HepG2 (cell line): ENCODE measurements at regions not wholly inside any gene's neighbourhood (a gene's known extent, or its start where the extent isn't known, plus 50 kb on each side); places are given as distances from the start of the nearest gene placed in this dataset.

Source experiments
- BRCA1 ChIP-seq: sonication (generic); formaldehyde crosslinking; IDR thresholded peaks from 2 replicates; pipeline ENCODE4 v1.4.0; 2020; ENCODE audit warnings: missing genetic modification reagents
- FOSL1 ChIP-seq: sonication (generic); formaldehyde crosslinking; IDR thresholded peaks from 2 replicates; pipeline ENCODE4 v1.9.0; 2021; ENCODE audit warnings: missing genetic modification reagents, borderline replicate concordance
- HOXD1 ChIP-seq: sonication (generic); formaldehyde crosslinking; IDR thresholded peaks from 2 replicates; pipeline ENCODE4 v1.5.0; 2020; ENCODE audit warnings: missing genetic modification reagents
- MEIS2 ChIP-seq: sonication (generic); formaldehyde crosslinking; IDR thresholded peaks from 2 replicates; pipeline ENCODE4 v1.9.0; 2021; ENCODE audit warnings: mild to moderate bottlenecking, missing genetic modification reagents
- MYC ChIP-seq: sonication (generic); formaldehyde crosslinking; IDR thresholded peaks from 2 replicates; pipeline ENCODE4 v1.9.0; 2021; ENCODE audit warnings: missing genetic modification reagents, borderline replicate concordance
- NFKB2 ChIP-seq: sonication (generic); formaldehyde crosslinking; IDR thresholded peaks from 2 replicates; pipeline ENCODE4 v1.4.0; 2020; ENCODE audit warnings: missing genetic modification reagents, borderline replicate concordance
- NFKBIZ ChIP-seq: IDR thresholded peaks from 2 replicates; pipeline ENCODE4 v1.6.1; 2018; ENCODE audit warnings: missing genetic modification reagents, missing compliant biosample characterization
- NKX3-1 ChIP-seq: sonication (generic); formaldehyde crosslinking; IDR thresholded peaks from 2 replicates; pipeline ENCODE4 v1.5.0; 2020; ENCODE audit warnings: missing genetic modification reagents
- NR2F2 ChIP-seq: IDR thresholded peaks from 2 replicates; pipeline ENCODE4 v1.6.1; 2012; ENCODE audit warnings: low read depth, inconsistent platforms, borderline replicate concordance
- NR2F6 ChIP-seq, 2 experiments: IDR thresholded peaks; 2 replicates each; pipeline ENCODE4 v1.6.1; 2016; ENCODE audit warnings: antibody characterized with exemption in 1 of 2, mild to moderate bottlenecking in 1 of 2
- SSRP1 ChIP-seq: IDR thresholded peaks from 2 replicates; pipeline ENCODE4 v1.6.1; 2016; ENCODE audit warnings: control low read depth
- TBX2 ChIP-seq: sonication (generic); formaldehyde crosslinking; IDR thresholded peaks from 2 replicates; pipeline ENCODE4 v1.5.0; 2020; ENCODE audit warnings: missing genetic modification reagents, mild to moderate bottlenecking, borderline replicate concordance
- TBX3 ChIP-seq: fragments of 450-650 bp; IDR thresholded peaks from 2 replicates; pipeline ENCODE4 v1.6.1; 2017; ENCODE audit warnings: antibody characterized with exemption, mild to moderate bottlenecking, inconsistent platforms, borderline replicate concordance
- YEATS4 ChIP-seq: sonication (generic); formaldehyde crosslinking; IDR thresholded peaks from 2 replicates; pipeline ENCODE4 v1.4.0; 2020; ENCODE audit warnings: missing genetic modification reagents, borderline replicate concordance
- ZMYM3 ChIP-seq: sonication (generic); formaldehyde crosslinking; IDR thresholded peaks from 2 replicates; pipeline ENCODE4 v1.5.1; 2020; ENCODE audit warnings: mild to moderate bottlenecking, missing genetic modification reagents
- ZNF431 ChIP-seq: sonication (generic); formaldehyde crosslinking; IDR thresholded peaks from 2 replicates; pipeline ENCODE4 v1.9.0; 2022; ENCODE audit warnings: missing genetic modification reagents, low read depth, mild to moderate bottlenecking, borderline replicate concordance
- ZNF616 ChIP-seq: sonication (generic); formaldehyde crosslinking; IDR thresholded peaks from 2 replicates; pipeline ENCODE4 v1.5.0; 2020; ENCODE audit warnings: low read depth, mild to moderate bottlenecking, missing genetic modification reagents
- ZNF777 ChIP-seq: sonication (generic); formaldehyde crosslinking; IDR thresholded peaks from 2 replicates; pipeline ENCODE4 v1.4.0; 2020; ENCODE audit warnings: missing genetic modification reagents
- ZSCAN12 ChIP-seq: sonication (generic); formaldehyde crosslinking; IDR thresholded peaks from 2 replicates; pipeline ENCODE4 v1.9.0; 2021; ENCODE audit warnings: mild to moderate bottlenecking, missing genetic modification reagents
- ZSCAN20 ChIP-seq: sonication (generic); formaldehyde crosslinking; IDR thresholded peaks from 2 replicates; pipeline ENCODE4 v1.4.0; 2020; ENCODE audit warnings: missing genetic modification reagents, mild to moderate bottlenecking, borderline replicate concordance
- TF ChIP-seq, protein P1 (sequence below): IDR thresholded peaks from 2 replicates; pipeline ENCODE4 v1.6.1; 2012; ENCODE audit warnings: inconsistent platforms
- TF ChIP-seq, protein P2 (sequence below): sonication (generic); formaldehyde crosslinking; IDR thresholded peaks from 2 replicates; pipeline ENCODE4 v1.8.0; 2023; ENCODE audit warnings: mild to moderate bottlenecking, missing genetic modification reagents
- TF ChIP-seq, protein P3 (sequence below): sonication (generic); formaldehyde crosslinking; IDR thresholded peaks from 2 replicates; pipeline ENCODE4 v1.5.1; 2020; ENCODE audit warnings: missing genetic modification reagents, mild to moderate bottlenecking, borderline replicate concordance
- TF ChIP-seq, protein P4 (sequence below): sonication (generic); formaldehyde crosslinking; IDR thresholded peaks from 2 replicates; pipeline ENCODE4 v1.4.0; 2020; ENCODE audit warnings: missing genetic modification reagents
- TF ChIP-seq, protein P5 (sequence below): IDR thresholded peaks from 2 replicates; pipeline ENCODE4 v1.6.1; 2016; ENCODE audit warnings: missing compliant biosample characterization, missing genetic modification reagents, borderline replicate concordance

DNA sequence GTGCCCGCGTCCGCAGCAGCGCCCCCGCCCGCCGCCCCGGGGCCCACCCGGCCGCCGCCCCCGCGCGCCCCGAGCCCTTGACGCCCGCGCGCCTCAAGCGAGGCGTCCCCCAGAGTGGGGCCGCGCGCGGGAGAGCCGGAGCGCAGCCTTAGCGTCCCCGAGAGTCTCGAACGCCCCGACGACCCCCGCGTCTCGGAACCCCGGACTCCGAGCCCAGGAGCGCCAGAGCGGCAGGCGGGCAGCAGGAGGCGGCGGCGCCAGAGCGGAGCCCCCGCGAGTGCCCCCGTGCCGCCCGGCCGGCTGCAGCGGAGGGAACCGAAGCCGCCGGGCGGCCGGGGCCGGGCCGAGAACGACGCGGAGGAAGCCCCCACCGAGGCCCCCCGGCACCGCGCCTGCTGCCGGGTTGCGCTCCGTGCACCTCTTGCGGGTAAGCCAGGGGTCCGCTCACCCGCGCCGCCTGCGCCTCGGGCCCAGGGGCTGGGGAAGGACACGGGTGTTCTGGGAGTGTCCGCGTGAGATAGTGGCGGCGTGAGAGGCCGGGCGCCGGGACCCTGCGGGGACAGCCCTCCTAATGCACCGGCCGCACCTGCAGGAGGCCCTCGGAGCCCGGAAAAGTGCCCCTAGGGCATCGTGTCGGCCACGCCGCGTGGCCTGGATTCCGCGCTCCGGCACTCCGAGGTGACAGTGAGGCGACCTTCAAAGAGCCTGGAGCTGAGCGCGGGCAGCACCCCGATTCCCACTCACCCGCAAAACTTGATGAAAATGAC is 52.0 kb upstream of the ULK4 start (continued):
- TF ChIP-seq MYC (CRISPR knock-in tag) = peak; percentile 53; the same call in 1 of the 2 replicates
- TF ChIP-seq ZNF431 (CRISPR knock-in tag) = peak; percentile 28; the same call in 1 of the 2 replicates
- no peak for TF ChIP-seq FOSL1
- no peak for TF ChIP-seq NR2F2
- 0 out of 2 replicates have a peak, but pooled peaks have one; percentile 55 for TF ChIP-seq ZSCAN20
- TF ChIP-seq SSRP1 (CRISPR knock-in tag) = no peak
- peak; percentile 40; the same call in 1 of the 2 replicates for TF ChIP-seq HOXD1 (CRISPR knock-in tag)
- peak; percentile 46; the same call in 1 of the 2 replicates for TF ChIP-seq YEATS4 (CRISPR knock-in tag)
- 0 out of 2 replicates have a peak, but pooled peaks have one; percentile 15 for TF ChIP-seq MEIS2
- TF ChIP-seq NR2F6 (IDR thresholded peaks at IDR 0.05) = no peak
- TF ChIP-seq NR2F6 (CRISPR knock-in tag; IDR thresholded peaks at IDR 0.05) = 0 out of 2 replicates have a peak, but pooled peaks have one; percentile 16
- TF ChIP-seq ZSCAN12 (CRISPR knock-in tag) = 0 out of 2 replicates have a peak, but pooled peaks have one; percentile 42
- 0 out of 2 replicates have a peak, but pooled peaks have one; percentile 21 for TF ChIP-seq NKX3-1 (CRISPR knock-in tag)
- TF ChIP-seq, protein P1, sequence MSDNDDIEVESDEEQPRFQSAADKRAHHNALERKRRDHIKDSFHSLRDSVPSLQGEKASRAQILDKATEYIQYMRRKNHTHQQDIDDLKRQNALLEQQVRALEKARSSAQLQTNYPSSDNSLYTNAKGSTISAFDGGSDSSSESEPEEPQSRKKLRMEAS = 0 out of 2 replicates have a peak, but pooled peaks have one; percentile 64
- TF ChIP-seq NFKB2 = peak; percentile 61; the same call in 1 of the 2 replicates
- TF ChIP-seq, protein P2, sequence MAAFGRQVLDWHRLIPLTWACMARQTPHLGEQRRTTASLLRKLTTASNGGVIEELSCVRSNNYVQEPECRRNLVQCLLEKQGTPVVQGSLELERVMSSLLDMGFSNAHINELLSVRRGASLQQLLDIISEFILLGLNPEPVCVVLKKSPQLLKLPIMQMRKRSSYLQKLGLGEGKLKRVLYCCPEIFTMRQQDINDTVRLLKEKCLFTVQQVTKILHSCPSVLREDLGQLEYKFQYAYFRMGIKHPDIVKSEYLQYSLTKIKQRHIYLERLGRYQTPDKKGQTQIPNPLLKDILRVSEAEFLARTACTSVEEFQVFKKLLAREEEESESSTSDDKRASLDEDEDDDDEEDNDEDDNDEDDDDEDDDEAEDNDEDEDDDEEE (CRISPR knock-in tag) = 0 out of 2 replicates have a peak, but pooled peaks have one; percentile 48
- TF ChIP-seq, protein P3, sequence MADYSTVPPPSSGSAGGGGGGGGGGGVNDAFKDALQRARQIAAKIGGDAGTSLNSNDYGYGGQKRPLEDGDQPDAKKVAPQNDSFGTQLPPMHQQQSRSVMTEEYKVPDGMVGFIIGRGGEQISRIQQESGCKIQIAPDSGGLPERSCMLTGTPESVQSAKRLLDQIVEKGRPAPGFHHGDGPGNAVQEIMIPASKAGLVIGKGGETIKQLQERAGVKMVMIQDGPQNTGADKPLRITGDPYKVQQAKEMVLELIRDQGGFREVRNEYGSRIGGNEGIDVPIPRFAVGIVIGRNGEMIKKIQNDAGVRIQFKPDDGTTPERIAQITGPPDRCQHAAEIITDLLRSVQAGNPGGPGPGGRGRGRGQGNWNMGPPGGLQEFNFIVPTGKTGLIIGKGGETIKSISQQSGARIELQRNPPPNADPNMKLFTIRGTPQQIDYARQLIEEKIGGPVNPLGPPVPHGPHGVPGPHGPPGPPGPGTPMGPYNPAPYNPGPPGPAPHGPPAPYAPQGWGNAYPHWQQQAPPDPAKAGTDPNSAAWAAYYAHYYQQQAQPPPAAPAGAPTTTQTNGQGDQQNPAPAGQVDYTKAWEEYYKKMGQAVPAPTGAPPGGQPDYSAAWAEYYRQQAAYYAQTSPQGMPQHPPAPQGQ (CRISPR knock-in tag) = no peak
- peak; percentile 56 for TF ChIP-seq ZNF777
- peak; percentile 24; the same call in 1 of the 2 replicates for TF ChIP-seq TBX2 (CRISPR knock-in tag)
- peak; percentile 38; the same call in 1 of the 2 replicates for TF ChIP-seq ZMYM3 (CRISPR knock-in tag)
- TF ChIP-seq TBX3 = no peak
- TF ChIP-seq NFKBIZ (CRISPR knock-in tag) = no peak
- 0 out of 2 replicates have a peak, but pooled peaks have one; percentile 30 for TF ChIP-seq ZNF616 (CRISPR knock-in tag)
- 0 out of 2 replicates have a peak, but pooled peaks have one; percentile 59 for TF ChIP-seq BRCA1 (CRISPR knock-in tag)
- TF ChIP-seq, protein P4, sequence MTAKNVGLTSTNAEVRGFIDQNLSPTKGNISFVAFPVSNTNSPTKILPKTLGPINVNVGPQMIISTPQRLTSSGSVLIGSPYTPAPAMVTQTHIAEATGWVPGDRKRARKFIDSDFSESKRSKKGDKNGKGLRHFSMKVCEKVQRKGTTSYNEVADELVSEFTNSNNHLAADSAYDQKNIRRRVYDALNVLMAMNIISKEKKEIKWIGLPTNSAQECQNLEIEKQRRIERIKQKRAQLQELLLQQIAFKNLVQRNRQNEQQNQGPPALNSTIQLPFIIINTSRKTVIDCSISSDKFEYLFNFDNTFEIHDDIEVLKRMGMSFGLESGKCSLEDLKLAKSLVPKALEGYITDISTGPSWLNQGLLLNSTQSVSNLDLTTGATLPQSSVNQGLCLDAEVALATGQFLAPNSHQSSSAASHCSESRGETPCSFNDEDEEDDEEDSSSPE (CRISPR knock-in tag) = 0 out of 2 replicates have a peak, but pooled peaks have one; percentile 29
- TF ChIP-seq, protein P5, sequence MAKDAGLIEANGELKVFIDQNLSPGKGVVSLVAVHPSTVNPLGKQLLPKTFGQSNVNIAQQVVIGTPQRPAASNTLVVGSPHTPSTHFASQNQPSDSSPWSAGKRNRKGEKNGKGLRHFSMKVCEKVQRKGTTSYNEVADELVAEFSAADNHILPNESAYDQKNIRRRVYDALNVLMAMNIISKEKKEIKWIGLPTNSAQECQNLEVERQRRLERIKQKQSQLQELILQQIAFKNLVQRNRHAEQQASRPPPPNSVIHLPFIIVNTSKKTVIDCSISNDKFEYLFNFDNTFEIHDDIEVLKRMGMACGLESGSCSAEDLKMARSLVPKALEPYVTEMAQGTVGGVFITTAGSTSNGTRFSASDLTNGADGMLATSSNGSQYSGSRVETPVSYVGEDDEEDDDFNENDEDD = peak; percentile 42; the same call in 1 of the 2 replicates
